ENCODE measurements at regions not wholly inside any gene's neighbourhood (a gene's known extent, or its start where the extent isn't known, plus 50 kb on each side); places are given as distances from the start of the nearest gene placed in this dataset.

GRCh38 chr3:94904156-94904674, 841.4 kb downstream of the NSUN3 start:
- Histone ChIP-seq H3K9ac (ENCODE audit: low read depth, low read length, poor library complexity) (no peak overlapping the region), H4K91ac (ENCODE audit: low read depth, low read length, poor library complexity) (no peak overlapping the region), H3K4me2 (ENCODE audit: insufficient read depth, low read length, poor library complexity, severe bottlenecking) (no peak overlapping the region), H3K9me3 (replicated peaks in 1 of 2; ENCODE audit: control insufficient read depth in 2 of 2, insufficient read depth in 1 of 2, low read depth in 1 of 2, low read length in 2 of 2) (no peaks in the 10 kb centered on the region), H2AK5ac (ENCODE audit: low read depth, low read length) (no peak overlapping the region), H3K14ac (ENCODE audit: low read length) (no peak overlapping the region), H3K27ac (replicated peaks; ENCODE audit: low read length) (no peak overlapping the region), H2BK120ac (ENCODE audit: low read depth, low read length) (no peak overlapping the region), H3K36me3 (replicated peaks in 1 of 2; ENCODE audit: control insufficient read depth in 2 of 2, insufficient read depth in 2 of 2, low read length in 2 of 2) (no peaks in the 10 kb centered on the region), H3K4ac (ENCODE audit: low read length) (no peak overlapping the region), H4K8ac (ENCODE audit: low read depth, low read length) (no peak overlapping the region), H3K18ac (ENCODE audit: low read length) (no peak overlapping the region), H3K79me1 (ENCODE audit: low read depth, low read length) (no peaks in the 10 kb centered on the region), H2BK5ac (ENCODE audit: low read length) (no peak overlapping the region), H3K4me3 (ENCODE audit: low read length in 2 of 2) (no peak overlapping the region), H2BK15ac (ENCODE audit: low read length) (no peak overlapping the region), H3K27me3 (ENCODE audit: control insufficient read depth in 3 of 3, insufficient read depth in 3 of 3, low read depth in 1 of 3, low read length in 3 of 3) (no peaks in the 10 kb centered on the region), H2BK12ac (ENCODE audit: low read length) (no peak overlapping the region), H3K4me1 (ENCODE audit: control insufficient read depth in 2 of 2, insufficient read depth in 1 of 2, low read depth in 1 of 2, low read length in 2 of 2) (no peaks in the 10 kb centered on the region), H2AFZ (ENCODE audit: low read length) (no peak overlapping the region), H3K23ac (ENCODE audit: low read depth, low read length, poor library complexity) (no peak overlapping the region)
- no CpG with 5 or more reads among the region's 2 CpGs for WGBS, 2 donors (ENCODE audit: extremely low coverage in 2 of 2, insufficient read length in 2 of 2, insufficient replicate concordance in 1 of 2)
- DNase-seq (ENCODE audit: low spot score), result no peak

GRCh38 chr3:94909726-94910125, 846.9 kb downstream of the NSUN3 start:
- Histone ChIP-seq H2BK15ac (ENCODE audit: low read length) (no peak overlapping the region), H2BK120ac (ENCODE audit: low read depth, low read length) (no peak overlapping the region), H3K18ac (ENCODE audit: low read length) (no peak overlapping the region), H3K4me3 (ENCODE audit: low read length in 2 of 2) (no peak overlapping the region), H3K27ac (replicated peaks; ENCODE audit: low read length) (no peak overlapping the region), H2BK12ac (ENCODE audit: low read length) (no peak overlapping the region), H2AFZ (ENCODE audit: low read length) (no peak overlapping the region), H3K23ac (ENCODE audit: low read depth, low read length, poor library complexity) (no peak overlapping the region), H3K9ac (ENCODE audit: low read depth, low read length, poor library complexity) (no peak overlapping the region), H3K4me1 (ENCODE audit: control insufficient read depth in 2 of 2, insufficient read depth in 1 of 2, low read depth in 1 of 2, low read length in 2 of 2) (no peaks in the 10 kb centered on the region), H3K4me2 (ENCODE audit: insufficient read depth, low read length, poor library complexity, severe bottlenecking) (no peak overlapping the region), H4K8ac (ENCODE audit: low read depth, low read length) (no peak overlapping the region), H3K14ac (ENCODE audit: low read length) (no peak overlapping the region), H3K9me3 (replicated peaks in 1 of 2; ENCODE audit: control insufficient read depth in 2 of 2, insufficient read depth in 1 of 2, low read depth in 1 of 2, low read length in 2 of 2) (no peaks in the 10 kb centered on the region), H4K91ac (ENCODE audit: low read depth, low read length, poor library complexity) (no peak overlapping the region), H3K27me3 (ENCODE audit: control insufficient read depth in 3 of 3, insufficient read depth in 3 of 3, low read depth in 1 of 3, low read length in 3 of 3) (no peaks in the 10 kb centered on the region), H2BK5ac (ENCODE audit: low read length) (no peak overlapping the region), H3K36me3 (replicated peaks in 1 of 2; ENCODE audit: control insufficient read depth in 2 of 2, insufficient read depth in 2 of 2, low read length in 2 of 2) (no peaks in the 10 kb centered on the region), H3K79me1 (ENCODE audit: low read depth, low read length) (no peaks in the 10 kb centered on the region), H3K4ac (ENCODE audit: low read length) (no peak overlapping the region), H2AK5ac (ENCODE audit: low read depth, low read length) (no peak overlapping the region)
- DNase-seq (ENCODE audit: low spot score), result no peak
- WGBS, 2 donors (ENCODE audit: extremely low coverage in 2 of 2, insufficient read length in 2 of 2, insufficient replicate concordance in 1 of 2), result no CpG with 5 or more reads among the region's 2 CpGs

GRCh38 chr3:94912656-94913055, 849.8 kb downstream of the NSUN3 start:
- H2BK5ac ChIP-seq (ENCODE audit: low read length), result no peak overlapping the region
- H3K4me3 ChIP-seq (ENCODE audit: low read length in 2 of 2), result no peak overlapping the region
- no peaks in the 10 kb centered on the region for H3K9me3 ChIP-seq (replicated peaks in 1 of 2; ENCODE audit: control insufficient read depth in 2 of 2, insufficient read depth in 1 of 2, low read depth in 1 of 2, low read length in 2 of 2)
- H3K23ac ChIP-seq (ENCODE audit: low read depth, low read length, poor library complexity), result no peak overlapping the region
- H3K14ac ChIP-seq (ENCODE audit: low read length), result no peak overlapping the region
- H3K79me1 ChIP-seq (ENCODE audit: low read depth, low read length), result no peaks in the 10 kb centered on the region
- H3K18ac ChIP-seq (ENCODE audit: low read length), result no peak overlapping the region
- H3K27ac ChIP-seq (replicated peaks; ENCODE audit: low read length), result no peak overlapping the region
- no peak overlapping the region for H2BK15ac ChIP-seq (ENCODE audit: low read length)
- H2BK120ac ChIP-seq (ENCODE audit: low read depth, low read length), result no peak overlapping the region
- no peaks in the 10 kb centered on the region for H3K27me3 ChIP-seq (ENCODE audit: control insufficient read depth in 3 of 3, insufficient read depth in 3 of 3, low read depth in 1 of 3, low read length in 3 of 3)
- no peak for DNase-seq (ENCODE audit: low spot score)
- H3K4me2 ChIP-seq (ENCODE audit: insufficient read depth, low read length, poor library complexity, severe bottlenecking), result no peak overlapping the region
- H3K9ac ChIP-seq (ENCODE audit: low read depth, low read length, poor library complexity), result no peak overlapping the region
- no peaks in the 10 kb centered on the region for H3K36me3 ChIP-seq (replicated peaks in 1 of 2; ENCODE audit: control insufficient read depth in 2 of 2, insufficient read depth in 2 of 2, low read length in 2 of 2)
- no peak overlapping the region for H2AFZ ChIP-seq (ENCODE audit: low read length)
- no peak overlapping the region for H2AK5ac ChIP-seq (ENCODE audit: low read depth, low read length)
- no CpG with 5 or more reads among the region's 3 CpGs for WGBS, 2 donors (ENCODE audit: extremely low coverage in 2 of 2, insufficient read length in 2 of 2, insufficient replicate concordance in 1 of 2)
- no peaks in the 10 kb centered on the region for H3K4me1 ChIP-seq (ENCODE audit: control insufficient read depth in 2 of 2, insufficient read depth in 1 of 2, low read depth in 1 of 2, low read length in 2 of 2)
- no peak overlapping the region for H2BK12ac ChIP-seq (ENCODE audit: low read length)
- no peak overlapping the region for H3K4ac ChIP-seq (ENCODE audit: low read length)
- H4K8ac ChIP-seq (ENCODE audit: low read depth, low read length), result no peak overlapping the region
- no peak overlapping the region for H4K91ac ChIP-seq (ENCODE audit: low read depth, low read length, poor library complexity)

GRCh38 chr3:94927175-94927574, 864.3 kb downstream of the NSUN3 start:
- no peak overlapping the region for H2BK5ac ChIP-seq (ENCODE audit: low read length)
- no peak overlapping the region for H2AK5ac ChIP-seq (ENCODE audit: low read depth, low read length)
- H3K14ac ChIP-seq (ENCODE audit: low read length), result no peak overlapping the region
- no peak overlapping the region for H4K91ac ChIP-seq (ENCODE audit: low read depth, low read length, poor library complexity)
- no peak overlapping the region for H2BK12ac ChIP-seq (ENCODE audit: low read length)
- no peak overlapping the region for H3K27ac ChIP-seq (replicated peaks; ENCODE audit: low read length)
- H3K23ac ChIP-seq (ENCODE audit: low read depth, low read length, poor library complexity), result no peak overlapping the region
- H3K4me2 ChIP-seq (ENCODE audit: insufficient read depth, low read length, poor library complexity, severe bottlenecking), result no peak overlapping the region
- H2BK15ac ChIP-seq (ENCODE audit: low read length), result no peak overlapping the region
- H3K18ac ChIP-seq (ENCODE audit: low read length), result no peak overlapping the region
- DNase-seq (ENCODE audit: low spot score), result no peak
- no peaks in the 10 kb centered on the region for H3K9me3 ChIP-seq (replicated peaks in 1 of 2; ENCODE audit: control insufficient read depth in 2 of 2, insufficient read depth in 1 of 2, low read depth in 1 of 2, low read length in 2 of 2)
- no peak overlapping the region for H4K8ac ChIP-seq (ENCODE audit: low read depth, low read length)
- no CpG with 5 or more reads among the region's 8 CpGs for WGBS, 2 donors (ENCODE audit: extremely low coverage in 2 of 2, insufficient read length in 2 of 2, insufficient replicate concordance in 1 of 2)
- H3K9ac ChIP-seq (ENCODE audit: low read depth, low read length, poor library complexity), result no peak overlapping the region
- no peaks in the 10 kb centered on the region for H3K4me1 ChIP-seq (ENCODE audit: control insufficient read depth in 2 of 2, insufficient read depth in 1 of 2, low read depth in 1 of 2, low read length in 2 of 2)
- no peak overlapping the region for H2BK120ac ChIP-seq (ENCODE audit: low read depth, low read length)
- no peak overlapping the region for H2AFZ ChIP-seq (ENCODE audit: low read length)
- H3K27me3 ChIP-seq (ENCODE audit: control insufficient read depth in 3 of 3, insufficient read depth in 3 of 3, low read depth in 1 of 3, low read length in 3 of 3), result no peaks in the 10 kb centered on the region
- H3K36me3 ChIP-seq (replicated peaks in 1 of 2; ENCODE audit: control insufficient read depth in 2 of 2, insufficient read depth in 2 of 2, low read length in 2 of 2), result no peaks in the 10 kb centered on the region
- no peak overlapping the region for H3K4me3 ChIP-seq (ENCODE audit: low read length in 2 of 2)
- H3K79me1 ChIP-seq (ENCODE audit: low read depth, low read length), result no peaks in the 10 kb centered on the region
- H3K4ac ChIP-seq (ENCODE audit: low read length), result no peak overlapping the region

Data from neuronal stem cell (in vitro differentiated cells).